PFSK-1 (cell line): ENCODE measurements at regions not wholly inside any gene's neighbourhood (a gene's known extent, or its start where the extent isn't known, plus 50 kb on each side); places are given as distances from the start of the nearest gene placed in this dataset.

ENCODE experiments used
- POLR2AphosphoS5 ChIP-seq: IDR thresholded peaks from 2 replicates; pipeline ENCODE4 v1.6.1; 2012; ENCODE audit warnings: low read depth, mild to moderate bottlenecking, control low read depth, low read length, moderate library complexity
- TAF1 ChIP-seq: IDR thresholded peaks from 2 replicates; pipeline ENCODE4 v1.6.1; 2012; ENCODE audit warnings: low read length, control low read depth, borderline replicate concordance; ENCODE audit not compliant: insufficient read depth
- TF ChIP-seq, protein P1 (sequence below), 2 experiments: IDR thresholded peaks; 2 replicates each; pipeline versions ENCODE4 v1.6.1 to v1.8.0; 2011 to 2012; ENCODE audit warnings: low read depth in 2 of 2, low read length in 2 of 2, control low read depth in 1 of 2, inconsistent platforms in 1 of 2, mild to moderate bottlenecking in 1 of 2, moderate library complexity in 1 of 2; ENCODE audit not compliant: insufficient read depth in 1 of 2

GRCh38 chr10:106500041-106500924 lies 664.2 kb downstream of the SORCS1 start:
- TF ChIP-seq, protein P1, sequence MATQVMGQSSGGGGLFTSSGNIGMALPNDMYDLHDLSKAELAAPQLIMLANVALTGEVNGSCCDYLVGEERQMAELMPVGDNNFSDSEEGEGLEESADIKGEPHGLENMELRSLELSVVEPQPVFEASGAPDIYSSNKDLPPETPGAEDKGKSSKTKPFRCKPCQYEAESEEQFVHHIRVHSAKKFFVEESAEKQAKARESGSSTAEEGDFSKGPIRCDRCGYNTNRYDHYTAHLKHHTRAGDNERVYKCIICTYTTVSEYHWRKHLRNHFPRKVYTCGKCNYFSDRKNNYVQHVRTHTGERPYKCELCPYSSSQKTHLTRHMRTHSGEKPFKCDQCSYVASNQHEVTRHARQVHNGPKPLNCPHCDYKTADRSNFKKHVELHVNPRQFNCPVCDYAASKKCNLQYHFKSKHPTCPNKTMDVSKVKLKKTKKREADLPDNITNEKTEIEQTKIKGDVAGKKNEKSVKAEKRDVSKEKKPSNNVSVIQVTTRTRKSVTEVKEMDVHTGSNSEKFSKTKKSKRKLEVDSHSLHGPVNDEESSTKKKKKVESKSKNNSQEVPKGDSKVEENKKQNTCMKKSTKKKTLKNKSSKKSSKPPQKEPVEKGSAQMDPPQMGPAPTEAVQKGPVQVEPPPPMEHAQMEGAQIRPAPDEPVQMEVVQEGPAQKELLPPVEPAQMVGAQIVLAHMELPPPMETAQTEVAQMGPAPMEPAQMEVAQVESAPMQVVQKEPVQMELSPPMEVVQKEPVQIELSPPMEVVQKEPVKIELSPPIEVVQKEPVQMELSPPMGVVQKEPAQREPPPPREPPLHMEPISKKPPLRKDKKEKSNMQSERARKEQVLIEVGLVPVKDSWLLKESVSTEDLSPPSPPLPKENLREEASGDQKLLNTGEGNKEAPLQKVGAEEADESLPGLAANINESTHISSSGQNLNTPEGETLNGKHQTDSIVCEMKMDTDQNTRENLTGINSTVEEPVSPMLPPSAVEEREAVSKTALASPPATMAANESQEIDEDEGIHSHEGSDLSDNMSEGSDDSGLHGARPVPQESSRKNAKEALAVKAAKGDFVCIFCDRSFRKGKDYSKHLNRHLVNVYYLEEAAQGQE (IDR thresholded peaks at IDR 0.05; ENCODE audit: insufficient read depth in 1 of 2, low read depth in 2 of 2, low read length in 2 of 2), result no peak
- TF ChIP-seq POLR2AphosphoS5, result no peak
- TF ChIP-seq TAF1, result no peak
